Activated naive CD4-positive, alpha-beta T cell treated with anti-CD3 and anti-CD28 coated beads, Interleukin-2, amount 50 U/mL, for 24 hours (primary cell): ENCODE measurements at regions not wholly inside any gene's neighbourhood (a gene's known extent, or its start where the extent isn't known, plus 50 kb on each side); places are given as distances from the start of the nearest gene placed in this dataset.

ENCODE experiments used
- H3K27ac Mint-ChIP-seq: one replicate; pipeline ENCODE4 v1.8.0; 2021; ENCODE audit warnings: mild to moderate bottlenecking, mixed read lengths
- H3K27me3 Mint-ChIP-seq: one replicate; pipeline ENCODE4 v1.8.0; 2021; ENCODE audit warnings: mixed read lengths
- H3K36me3 Mint-ChIP-seq: one replicate; pipeline ENCODE4 v1.8.0; 2021; ENCODE audit warnings: mixed read lengths
- H3K4me1 Mint-ChIP-seq: one replicate; pipeline ENCODE4 v1.8.0; 2021; ENCODE audit warnings: mixed read lengths
- H3K4me3 Mint-ChIP-seq: one replicate; pipeline ENCODE4 v1.8.0; 2021; ENCODE audit warnings: mild to moderate bottlenecking, mixed read lengths
- H3K9me3 Mint-ChIP-seq: one replicate; pipeline ENCODE4 v1.8.0; 2021; ENCODE audit warnings: mixed read lengths

DNA sequence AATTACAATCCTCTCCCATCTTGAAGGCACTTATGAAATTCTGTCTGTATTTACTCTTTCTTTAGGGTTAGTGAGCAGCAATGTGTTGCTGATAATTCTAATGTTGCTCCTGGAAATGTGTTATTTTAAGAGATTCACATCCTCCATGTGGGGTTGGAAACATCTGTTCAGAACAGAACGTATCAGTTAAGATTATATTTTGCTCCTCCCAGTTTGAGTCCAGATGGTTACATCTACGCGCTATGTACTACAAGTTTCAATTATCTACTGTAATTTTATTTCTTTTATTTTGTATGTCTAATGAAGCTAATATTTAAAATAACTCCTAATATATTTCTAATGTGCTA, 250.6 kb upstream of the KLF6 start:
- H3K36me3 Mint-ChIP-seq = no peaks in the 10 kb centered on the region
- no peaks in the 10 kb centered on the region for H3K27me3 Mint-ChIP-seq
- peak overlapping the region; percentile 78 for H3K4me3 Mint-ChIP-seq
- no peaks in the 10 kb centered on the region for H3K9me3 Mint-ChIP-seq
- H3K4me1 Mint-ChIP-seq = peaks cover 33% of the 10 kb centered on the region
- H3K27ac Mint-ChIP-seq = peak overlapping the region; percentile 82

DNA sequence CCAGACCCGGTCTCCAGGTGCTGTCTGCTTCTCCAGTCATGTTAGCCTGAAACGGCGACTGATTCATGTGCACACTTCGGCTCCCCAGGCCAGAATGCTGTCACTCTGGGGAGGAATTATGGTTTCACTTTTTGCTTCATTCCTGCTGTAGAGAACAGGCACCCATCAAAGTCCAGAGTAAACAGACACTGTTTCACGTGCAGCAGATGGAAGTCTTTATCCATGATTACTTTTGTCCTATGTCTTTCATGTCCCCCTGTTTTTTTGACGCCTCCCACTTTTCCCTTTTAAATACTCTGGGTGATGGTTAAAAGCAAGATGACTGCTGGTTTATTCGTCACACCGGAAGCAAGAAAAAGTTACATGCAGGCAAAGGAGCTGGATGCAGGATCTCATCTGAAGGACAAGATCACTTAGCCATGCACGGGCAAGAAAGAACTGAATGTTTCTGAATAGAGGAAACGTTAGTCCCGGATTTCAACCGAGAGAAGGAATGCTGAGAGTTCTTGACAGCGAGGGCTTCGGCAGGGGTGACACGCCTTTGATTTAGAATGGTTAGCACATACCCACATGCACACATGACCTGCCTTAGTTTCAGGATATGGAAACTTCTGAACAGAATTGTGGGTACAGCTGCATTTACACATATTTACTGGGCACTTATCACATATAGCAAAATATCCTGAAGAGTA, 250.0 kb upstream of the KLF6 start:
- peaks cover 33% of the 10 kb centered on the region for H3K4me1 Mint-ChIP-seq
- H3K36me3 Mint-ChIP-seq = no peaks in the 10 kb centered on the region
- no peaks in the 10 kb centered on the region for H3K27me3 Mint-ChIP-seq
- H3K9me3 Mint-ChIP-seq = no peaks in the 10 kb centered on the region
- H3K4me3 Mint-ChIP-seq = peak overlapping the region; percentile 78
- H3K27ac Mint-ChIP-seq = peak overlapping the region; percentile 26

GRCh38 chr10:4033341-4033896, 248.4 kb upstream of the KLF6 start:
- Mint-ChIP-seq H3K36me3 (no peaks in the 10 kb centered on the region), H3K27ac (no peak overlapping the region), H3K4me3 (no peak overlapping the region), H3K27me3 (no peaks in the 10 kb centered on the region), H3K9me3 (no peaks in the 10 kb centered on the region), H3K4me1 (peaks cover 33% of the 10 kb centered on the region)

- H3K9me3 Mint-ChIP-seq = no peaks in the 10 kb centered on the region
- H3K36me3 Mint-ChIP-seq = no peaks in the 10 kb centered on the region
- H3K27ac Mint-ChIP-seq = no peak overlapping the region
- H3K27me3 Mint-ChIP-seq = no peaks in the 10 kb centered on the region
- H3K4me3 Mint-ChIP-seq = no peak overlapping the region
- H3K4me1 Mint-ChIP-seq = peaks cover 22% of the 10 kb centered on the region
These were observed 244.9 kb upstream of the KLF6 start for GRCh38 chr10:4029866-4030265.

GRCh38 chr10:4028854-4029583, 244.0 kb upstream of the KLF6 start:
- Mint-ChIP-seq H3K27me3 (no peaks in the 10 kb centered on the region), H3K4me3 (no peak overlapping the region), H3K4me1 (peaks cover 14% of the 10 kb centered on the region), H3K36me3 (no peaks in the 10 kb centered on the region), H3K9me3 (no peaks in the 10 kb centered on the region), H3K27ac (no peak overlapping the region)

DNA sequence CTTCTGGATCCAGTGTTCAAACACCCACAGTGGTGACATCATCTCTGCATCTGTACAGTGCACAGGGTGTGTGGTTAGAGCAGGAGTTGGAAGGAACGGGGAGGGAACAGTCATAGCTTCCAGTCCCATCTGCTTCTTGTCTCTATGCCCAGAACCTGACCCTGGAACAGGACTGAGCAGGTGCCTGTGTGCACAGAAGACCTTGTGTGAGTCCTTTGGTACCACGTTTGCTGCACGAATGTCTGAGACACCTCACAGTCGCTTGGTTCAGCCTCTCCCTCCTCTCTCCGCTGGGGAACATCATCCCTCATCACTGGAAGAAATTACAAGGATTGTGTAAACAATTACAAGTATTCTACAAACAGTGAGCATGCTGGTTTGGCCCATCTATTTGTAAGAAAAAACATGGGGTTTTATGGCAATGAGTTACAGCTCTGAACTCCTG, 243.0 kb upstream of the KLF6 start:
- Mint-ChIP-seq H3K27ac (no peak overlapping the region), H3K27me3 (no peaks in the 10 kb centered on the region), H3K4me1 (peaks cover 4% of the 10 kb centered on the region), H3K4me3 (no peak overlapping the region), H3K36me3 (no peaks in the 10 kb centered on the region), H3K9me3 (no peaks in the 10 kb centered on the region)

GRCh38 chr10:4025339-4025738, 240.3 kb upstream of the KLF6 start:
- Mint-ChIP-seq H3K4me3 (no peak overlapping the region), H3K36me3 (no peaks in the 10 kb centered on the region), H3K4me1 (no peaks in the 10 kb centered on the region), H3K27ac (no peak overlapping the region), H3K9me3 (no peaks in the 10 kb centered on the region), H3K27me3 (no peaks in the 10 kb centered on the region)

GRCh38 chr10:4024516-4025245, 239.7 kb upstream of the KLF6 start:
- Mint-ChIP-seq H3K36me3 (no peaks in the 10 kb centered on the region), H3K27me3 (no peaks in the 10 kb centered on the region), H3K4me1 (no peaks in the 10 kb centered on the region), H3K4me3 (no peak overlapping the region), H3K9me3 (no peaks in the 10 kb centered on the region), H3K27ac (no peak overlapping the region)

GRCh38 chr10:4024027-4024426, 239.0 kb upstream of the KLF6 start:
- Mint-ChIP-seq H3K36me3 (no peaks in the 10 kb centered on the region), H3K27me3 (no peaks in the 10 kb centered on the region), H3K4me1 (no peaks in the 10 kb centered on the region), H3K27ac (no peak overlapping the region), H3K9me3 (no peaks in the 10 kb centered on the region), H3K4me3 (no peak overlapping the region)

DNA sequence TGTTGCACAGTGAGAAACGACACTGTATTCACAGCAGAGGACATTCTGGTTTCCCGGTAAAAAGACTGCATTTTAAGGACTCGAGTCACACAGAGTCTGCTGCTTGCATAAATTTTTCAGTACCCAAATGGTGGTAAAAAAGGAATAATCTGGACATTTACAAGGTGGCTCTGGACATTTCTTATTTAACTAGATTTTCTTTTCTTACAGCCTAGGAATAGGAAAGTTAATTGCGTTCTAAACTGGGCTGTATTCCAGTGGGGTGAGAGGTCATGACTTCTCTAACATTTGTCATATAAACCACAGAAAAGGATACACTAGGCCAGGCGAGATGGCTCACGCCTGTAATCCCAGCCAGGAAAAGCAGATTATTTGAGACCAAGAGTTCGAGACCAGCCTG, 237.5 kb upstream of the KLF6 start:
- H3K9me3 Mint-ChIP-seq = no peaks in the 10 kb centered on the region
- H3K4me1 Mint-ChIP-seq = no peaks in the 10 kb centered on the region
- H3K27me3 Mint-ChIP-seq = no peaks in the 10 kb centered on the region

DNA sequence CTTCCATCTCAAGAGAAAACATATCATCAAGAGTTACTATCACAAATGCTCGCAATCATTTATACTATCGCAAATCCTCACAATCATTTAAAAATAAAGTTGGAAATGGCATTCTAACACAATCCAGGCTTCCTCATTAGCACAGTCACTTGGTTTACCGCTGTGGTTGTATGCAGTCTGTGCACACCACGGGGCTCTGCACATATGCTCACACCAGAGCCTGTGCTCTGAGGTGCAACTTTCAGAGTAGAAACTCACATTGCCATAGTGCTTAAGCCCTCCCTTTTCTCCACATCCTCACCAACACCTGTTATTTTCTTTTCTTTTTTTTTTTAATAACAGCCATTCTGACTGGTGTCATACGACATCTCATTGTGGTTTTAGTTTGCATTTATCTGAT, 235.6 kb upstream of the KLF6 start:
- Mint-ChIP-seq H3K36me3 (no peaks in the 10 kb centered on the region), H3K4me3 (no peak overlapping the region), H3K4me1 (no peaks in the 10 kb centered on the region), H3K9me3 (no peaks in the 10 kb centered on the region), H3K27me3 (no peaks in the 10 kb centered on the region), H3K27ac (no peak overlapping the region)

More for the DNA sequence above, 237.5 kb upstream of the KLF6 start:
- Mint-ChIP-seq H3K4me3 (no peak overlapping the region), H3K27ac (no peak overlapping the region), H3K36me3 (no peaks in the 10 kb centered on the region)

DNA sequence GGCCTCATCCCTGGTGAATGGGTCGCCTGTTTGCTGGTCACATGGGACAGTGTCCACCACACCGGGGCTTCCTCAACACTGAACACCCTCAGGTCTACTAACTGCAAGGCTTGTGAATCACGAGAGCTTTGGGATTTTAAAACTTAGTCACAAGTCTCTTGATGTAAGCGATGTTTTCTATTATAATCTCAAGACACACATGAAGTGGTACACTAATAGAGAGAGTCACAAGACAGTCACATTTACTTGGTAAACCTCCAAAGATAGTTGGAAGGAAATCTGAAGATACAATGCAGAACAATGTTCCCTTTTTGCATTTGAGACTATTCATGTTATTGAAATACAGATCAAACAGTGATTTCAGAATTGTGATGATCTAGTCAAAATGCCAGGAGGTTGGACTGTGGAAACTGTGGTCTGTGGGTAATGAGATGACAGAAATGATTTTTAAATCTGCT, 233.1 kb upstream of the KLF6 start:
- Mint-ChIP-seq H3K9me3 (no peaks in the 10 kb centered on the region), H3K27ac (no peak overlapping the region), H3K4me3 (no peak overlapping the region), H3K36me3 (no peaks in the 10 kb centered on the region), H3K4me1 (peaks cover 3% of the 10 kb centered on the region), H3K27me3 (no peaks in the 10 kb centered on the region)

DNA sequence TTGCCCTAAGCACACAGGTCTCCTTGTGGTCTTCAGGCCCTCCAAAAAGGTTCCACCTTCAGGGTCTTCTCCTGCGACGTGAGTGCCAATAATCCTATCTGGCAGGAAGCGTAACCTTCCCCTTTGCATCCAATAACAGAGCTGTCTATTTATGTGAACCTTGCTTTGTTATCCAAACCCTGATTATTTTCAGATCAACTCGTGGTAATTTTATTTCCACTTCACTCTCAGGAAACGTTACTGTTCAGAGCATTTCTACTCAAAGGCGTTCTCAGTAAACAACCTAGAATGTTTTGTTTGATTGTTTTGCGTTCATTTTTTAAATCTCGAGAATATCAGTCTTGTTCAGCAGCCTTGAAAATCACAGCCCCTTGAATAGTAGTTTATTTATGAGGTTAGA, 232.3 kb upstream of the KLF6 start:
- no peak overlapping the region for H3K27ac Mint-ChIP-seq
- H3K4me3 Mint-ChIP-seq = no peak overlapping the region
- no peaks in the 10 kb centered on the region for H3K9me3 Mint-ChIP-seq
- H3K27me3 Mint-ChIP-seq = no peaks in the 10 kb centered on the region
- H3K4me1 Mint-ChIP-seq = peaks cover 3% of the 10 kb centered on the region
- H3K36me3 Mint-ChIP-seq = no peaks in the 10 kb centered on the region

DNA sequence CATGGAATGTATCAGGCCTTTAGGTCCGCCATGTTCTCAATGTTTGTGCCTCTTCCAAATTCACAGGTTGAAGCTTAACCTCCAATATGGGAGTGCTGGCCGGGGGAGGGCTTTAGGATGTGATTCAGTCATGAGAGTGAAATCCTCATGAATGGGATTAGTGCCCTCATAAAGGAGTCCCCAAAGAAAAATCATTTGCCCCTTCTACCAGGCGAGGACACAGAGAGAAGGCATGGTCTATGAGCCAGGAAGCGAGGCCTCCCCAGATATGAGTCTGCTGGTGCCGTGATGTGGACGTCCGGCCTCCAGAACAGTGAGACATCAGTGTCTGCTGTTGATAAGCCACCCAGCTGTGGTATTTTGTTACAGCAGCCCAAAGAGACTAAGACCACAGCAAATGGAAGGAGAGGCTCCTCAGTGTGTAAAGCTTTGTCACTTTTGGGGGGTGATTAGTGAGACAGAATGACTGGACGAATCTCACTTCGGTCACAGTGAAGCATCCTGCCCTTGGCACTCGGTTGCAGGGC, 231.3 kb upstream of the KLF6 start:
- H3K27ac Mint-ChIP-seq = no peak overlapping the region
- no peaks in the 10 kb centered on the region for H3K36me3 Mint-ChIP-seq
- H3K27me3 Mint-ChIP-seq = no peaks in the 10 kb centered on the region
- no peaks in the 10 kb centered on the region for H3K9me3 Mint-ChIP-seq
- peaks cover 3% of the 10 kb centered on the region for H3K4me1 Mint-ChIP-seq
- H3K4me3 Mint-ChIP-seq = no peak overlapping the region

- Mint-ChIP-seq H3K9me3 (no peaks in the 10 kb centered on the region), H3K36me3 (no peaks in the 10 kb centered on the region), H3K27me3 (no peaks in the 10 kb centered on the region), H3K27ac (no peak overlapping the region), H3K4me3 (no peak overlapping the region), H3K4me1 (peaks cover 3% of the 10 kb centered on the region)
These were observed 228.7 kb upstream of the KLF6 start for GRCh38 chr10:4013651-4014121.
